ENCODE measurements at regions not wholly inside any gene's neighbourhood (a gene's known extent, or its start where the extent isn't known, plus 50 kb on each side); places are given as distances from the start of the nearest gene placed in this dataset.

GRCh38 chr14:56868660-56869059, 58.4 kb upstream of the OTX2 start:
- DNase-seq: no peak

GRCh38 chr14:56862836-56863235, 52.6 kb upstream of the OTX2 start:
- no peak for DNase-seq

- no peak for DNase-seq
Measured at GRCh38 chr14:56860441-56860840, 50.2 kb upstream of the OTX2 start.

Data from muscle of arm (tissue), 1 donor.